Fibroblast of skin of back (primary cell): ENCODE measurements at regions not wholly inside any gene's neighbourhood (a gene's known extent, or its start where the extent isn't known, plus 50 kb on each side); places are given as distances from the start of the nearest gene placed in this dataset.

ENCODE experiments used
- DNase-seq: peaks from one replicate; pipeline ENCODE4 v3.0.0-alpha.2; 2013

- no peak for DNase-seq
Observed at GRCh38 chr15:45743426-45744235, 108.8 kb downstream of the SQOR start.

GRCh38 chr15:45744236-45744589 is 109.4 kb downstream of the SQOR start:
- DNase-seq = no peak

- no peak for DNase-seq
Observed at GRCh38 chr15:45747426-45747825, 112.6 kb downstream of the SQOR start.

- no peak for DNase-seq
Observed at GRCh38 chr15:45751629-45752028, 116.8 kb downstream of the SQOR start.

- DNase-seq = no peak
Observed at GRCh38 chr15:45759936-45760335, 125.1 kb downstream of the SQOR start.

GRCh38 chr15:45762726-45763125 is 127.9 kb downstream of the SQOR start:
- no peak for DNase-seq

- DNase-seq = no peak
Observed at GRCh38 chr15:45763170-45763869, 128.5 kb downstream of the SQOR start.

GRCh38 chr15:45773149-45773548 is 138.3 kb downstream of the SQOR start:
- peak; percentile 2 for DNase-seq

GRCh38 chr15:45776772-45777171 is 141.9 kb downstream of the SQOR start:
- DNase-seq = no peak

GRCh38 chr15:45777781-45778180 is 143.0 kb downstream of the SQOR start:
- no peak for DNase-seq

- no peak for DNase-seq
Observed at GRCh38 chr15:45780352-45780751, 145.5 kb downstream of the SQOR start.

- no peak for DNase-seq
Observed at GRCh38 chr15:45784656-45785055, 149.8 kb downstream of the SQOR start.

GRCh38 chr15:45785897-45786296 is 151.1 kb downstream of the SQOR start:
- DNase-seq = no peak

GRCh38 chr15:45790325-45790943 is 155.6 kb downstream of the SQOR start:
- DNase-seq = peak; percentile 4

- no peak for DNase-seq
Observed at GRCh38 chr15:45794304-45794703, 159.5 kb downstream of the SQOR start.

GRCh38 chr15:45794712-45795439 is 160.0 kb downstream of the SQOR start:
- DNase-seq = no peak

- DNase-seq = peak; percentile 18
Observed at GRCh38 chr15:45795440-45796069, 160.7 kb downstream of the SQOR start.

- no peak for DNase-seq
Observed at GRCh38 chr15:45796433-45796832, 161.6 kb downstream of the SQOR start.

- no peak for DNase-seq
Observed at GRCh38 chr15:45799508-45799907, 164.7 kb downstream of the SQOR start.

- no peak for DNase-seq
Observed at GRCh38 chr15:45801543-45801942, 166.7 kb downstream of the SQOR start.

- no peak for DNase-seq
Observed at GRCh38 chr15:45802140-45802539, 167.3 kb downstream of the SQOR start.

- no peak for DNase-seq
Observed at GRCh38 chr15:45804028-45804427, 169.2 kb downstream of the SQOR start.

GRCh38 chr15:45810201-45810600 is 175.4 kb downstream of the SQOR start:
- DNase-seq = no peak
